Neural cell (in vitro differentiated cells): ENCODE measurements at regions not wholly inside any gene's neighbourhood (a gene's known extent, or its start where the extent isn't known, plus 50 kb on each side); places are given as distances from the start of the nearest gene placed in this dataset.

Experiments used
- H2AFZ ChIP-seq: fragments of 200-600, 300-800 bp; sonication (generic), shearing (Covaris generic); 2 replicates; pipeline ENCODE4 v1.6.0; 2014; ENCODE audit warnings: low read depth, mild to moderate bottlenecking, antibody characterized with exemption, low read length, moderate library complexity
- H3F3A ChIP-seq: fragments of 200-600 bp; shearing (Covaris generic); 2 replicates; pipeline ENCODE4 v1.6.1; 2016; ENCODE audit warnings: mild to moderate bottlenecking, moderate library complexity, mixed read lengths, antibody characterized with exemption, low read length; ENCODE audit not compliant: insufficient read depth, poor library complexity, severe bottlenecking
- H3K27ac ChIP-seq: fragments of 200-600, 300-800 bp; sonication (generic), shearing (Covaris generic); 2 replicates; pipeline ENCODE4 v1.5.1; 2014; ENCODE audit warnings: mild to moderate bottlenecking, low read length, moderate library complexity
- H3K27me3 ChIP-seq: fragments of 300-800, 200-600 bp; sonication (generic), shearing (Covaris generic); 2 replicates; pipeline ENCODE4 v1.6.0; 2014; ENCODE audit warnings: mild to moderate bottlenecking, low read depth, low read length, moderate library complexity; ENCODE audit not compliant: insufficient read depth
- H3K36me3 ChIP-seq: fragments of 300-800, 200-600 bp; sonication (generic), shearing (Covaris generic); 2 replicates; pipeline ENCODE4 v1.5.1; 2014; ENCODE audit warnings: mild to moderate bottlenecking, antibody characterized with exemption, low read length, moderate library complexity; ENCODE audit not compliant: insufficient read depth
- H3K4me2 ChIP-seq: fragments of 300-800, 200-600 bp; sonication (generic), shearing (Covaris generic); 2 replicates; pipeline ENCODE4 v1.6.0; 2014; ENCODE audit warnings: mild to moderate bottlenecking, low read length
- H3K4me3 ChIP-seq: fragments of 300-800, 200-600 bp; sonication (generic), shearing (Covaris generic); 2 replicates; pipeline ENCODE4 v1.5.1; 2014; ENCODE audit warnings: mild to moderate bottlenecking, low read length, moderate library complexity
- H3K79me2 ChIP-seq: fragments of 200-600 bp; shearing (Covaris generic); replicated peaks from 2 replicates; pipeline ENCODE4 v1.6.0; 2014; ENCODE audit warnings: mild to moderate bottlenecking, low read length, moderate library complexity; ENCODE audit not compliant: insufficient read depth
- H3K9ac ChIP-seq: fragments of 300-800, 200-600 bp; sonication (generic), shearing (Covaris generic); 2 replicates; pipeline ENCODE4 v1.6.1; 2016; ENCODE audit warnings: mild to moderate bottlenecking, low read length, mixed read lengths
- H3K9me2 ChIP-seq: fragments of 200-600 bp; shearing (Covaris generic); 2 replicates; pipeline ENCODE4 v1.6.1; 2016; ENCODE audit warnings: mild to moderate bottlenecking, low read length, mixed read lengths; ENCODE audit not compliant: insufficient read depth
- H3K9me3 ChIP-seq: fragments of 200-600, 300-800 bp; sonication (generic), shearing (Covaris generic); 2 replicates; pipeline ENCODE4 v1.6.1; 2016; ENCODE audit warnings: mild to moderate bottlenecking, mixed run types, low read length, moderate library complexity, mixed read lengths
- H4K20me1 ChIP-seq: fragments of 200-600 bp; shearing (Covaris generic); 2 replicates; pipeline ENCODE4 v1.6.1; 2016; ENCODE audit warnings: mild to moderate bottlenecking, mixed run types; ENCODE audit not compliant: insufficient read depth
- CTCF ChIP-seq: fragments of 450-650 bp; IDR thresholded peaks from 2 replicates; pipeline ENCODE4 v1.5.1; 2014; ENCODE audit warnings: antibody characterized with exemption, mild to moderate bottlenecking, moderate library complexity; ENCODE audit not compliant: poor library complexity, severe bottlenecking
- EP300 ChIP-seq: fragments of 450-650 bp; conservative IDR thresholded peaks from 2 replicates; pipeline ENCODE4 v1.6.1; 2014; ENCODE audit warnings: antibody characterized with exemption, mild to moderate bottlenecking, moderate library complexity; ENCODE audit not compliant: poor library complexity, severe bottlenecking
- EZH2 ChIP-seq: fragments of 200-600, 300-800 bp; shearing (Covaris generic), sonication (generic); IDR thresholded peaks from 2 replicates; pipeline ENCODE4 v1.6.1; 2014; ENCODE audit warnings: antibody characterized with exemption, low read length, borderline replicate concordance, mild to moderate bottlenecking; ENCODE audit not compliant: insufficient read depth, poor library complexity, severe bottlenecking
- MXI1 ChIP-seq: fragments of 450-650 bp; conservative IDR thresholded peaks from 2 replicates; pipeline ENCODE4 v1.6.1; 2014; ENCODE audit warnings: antibody characterized with exemption, mild to moderate bottlenecking; ENCODE audit not compliant: poor library complexity, severe bottlenecking
- POLR2AphosphoS5 ChIP-seq: IDR thresholded peaks from 2 replicates; pipeline ENCODE4 v1.6.1; 2012
- RAD21 ChIP-seq: fragments of 450-650 bp; conservative IDR thresholded peaks from 2 replicates; pipeline ENCODE4 v1.6.1; 2014; ENCODE audit warnings: antibody characterized with exemption, mild to moderate bottlenecking, moderate library complexity
- REST ChIP-seq: IDR thresholded peaks from 2 replicates; pipeline ENCODE4 v1.6.1; 2012; ENCODE audit warnings: borderline replicate concordance
- SMC3 ChIP-seq: fragments of 450-650 bp; conservative IDR thresholded peaks from 2 replicates; pipeline ENCODE4 v1.6.1; 2014; ENCODE audit warnings: antibody characterized with exemption, mild to moderate bottlenecking, moderate library complexity; ENCODE audit not compliant: poor library complexity
- TAF1 ChIP-seq: IDR thresholded peaks from 2 replicates; pipeline ENCODE4 v1.6.1; 2012; ENCODE audit warnings: low read depth

- H3K9me2 ChIP-seq, result no peaks in the 10 kb centered on the region
- no peaks in the 10 kb centered on the region for H3K9me3 ChIP-seq
- no peak overlapping the region for H3K4me2 ChIP-seq
- no peaks in the 10 kb centered on the region for H4K20me1 ChIP-seq
- H3K9ac ChIP-seq, result no peak overlapping the region
- no peak overlapping the region for H3K27ac ChIP-seq
- no peaks in the 10 kb centered on the region for H3K79me2 ChIP-seq
- no peaks in the 10 kb centered on the region for H3K27me3 ChIP-seq
- no peak overlapping the region for H3K4me3 ChIP-seq
- H2AFZ ChIP-seq, result no peak overlapping the region
- H3K36me3 ChIP-seq, result no peaks in the 10 kb centered on the region
- TF ChIP-seq EP300 (no peak), MXI1 (no peak), EZH2 (no peak), REST (no peak), TAF1 (no peak), RAD21 (no peak), POLR2AphosphoS5 (no peak), CTCF (no peak), SMC3 (no peak)
- no peaks in the 10 kb centered on the region for H3F3A ChIP-seq
Measured at GRCh38 chr10:124262234-124262865, 156.4 kb downstream of the OAT start.

GRCh38 chr10:124259139-124259825 lies 159.4 kb downstream of the OAT start:
- TF ChIP-seq TAF1 (no peak), EP300 (no peak), RAD21 (no peak), POLR2AphosphoS5 (no peak), CTCF (no peak), SMC3 (no peak), MXI1 (no peak), EZH2 (no peak), REST (no peak)
- H3K9me3 ChIP-seq, result no peaks in the 10 kb centered on the region
- H3K36me3 ChIP-seq, result no peaks in the 10 kb centered on the region
- no peaks in the 10 kb centered on the region for H3K9me2 ChIP-seq
- H3K9ac ChIP-seq, result no peak overlapping the region
- no peak overlapping the region for H2AFZ ChIP-seq
- no peaks in the 10 kb centered on the region for H3F3A ChIP-seq
- no peak overlapping the region for H3K4me2 ChIP-seq
- H3K27ac ChIP-seq, result no peak overlapping the region
- no peak overlapping the region for H3K4me3 ChIP-seq
- no peaks in the 10 kb centered on the region for H4K20me1 ChIP-seq
- H3K27me3 ChIP-seq, result no peaks in the 10 kb centered on the region
- H3K79me2 ChIP-seq, result no peaks in the 10 kb centered on the region
